Right lobe of liver (tissue), 4 donors: ENCODE measurements at regions not wholly inside any gene's neighbourhood (a gene's known extent, or its start where the extent isn't known, plus 50 kb on each side); places are given as distances from the start of the nearest gene placed in this dataset.

Experiments
- POLR2A ChIP-seq: fragments of 450-650 bp; IDR thresholded peaks from one replicate; pipeline ENCODE4 v1.6.1; 2017; ENCODE audit warnings: antibody characterized with exemption, mild to moderate bottlenecking
- TF ChIP-seq, protein P1 (sequence below), 4 donors: fragments of 200-600 bp in 3 of 4; fragments of 450-650 bp in 1 of 4; IDR thresholded peaks; one replicate each; pipeline versions ENCODE4 v1.5.1 to v1.8.0; 2016 to 2022; ENCODE audit warnings: antibody characterized with exemption in 4 of 4, mild to moderate bottlenecking in 2 of 4
- donor health status: DM: no; HTN: no; CAD: no.
- donor health status: DM: no; HTN: no; CAD: no.
- donor health status: DM: no; HTN: yes; CAD: no.

DNA sequence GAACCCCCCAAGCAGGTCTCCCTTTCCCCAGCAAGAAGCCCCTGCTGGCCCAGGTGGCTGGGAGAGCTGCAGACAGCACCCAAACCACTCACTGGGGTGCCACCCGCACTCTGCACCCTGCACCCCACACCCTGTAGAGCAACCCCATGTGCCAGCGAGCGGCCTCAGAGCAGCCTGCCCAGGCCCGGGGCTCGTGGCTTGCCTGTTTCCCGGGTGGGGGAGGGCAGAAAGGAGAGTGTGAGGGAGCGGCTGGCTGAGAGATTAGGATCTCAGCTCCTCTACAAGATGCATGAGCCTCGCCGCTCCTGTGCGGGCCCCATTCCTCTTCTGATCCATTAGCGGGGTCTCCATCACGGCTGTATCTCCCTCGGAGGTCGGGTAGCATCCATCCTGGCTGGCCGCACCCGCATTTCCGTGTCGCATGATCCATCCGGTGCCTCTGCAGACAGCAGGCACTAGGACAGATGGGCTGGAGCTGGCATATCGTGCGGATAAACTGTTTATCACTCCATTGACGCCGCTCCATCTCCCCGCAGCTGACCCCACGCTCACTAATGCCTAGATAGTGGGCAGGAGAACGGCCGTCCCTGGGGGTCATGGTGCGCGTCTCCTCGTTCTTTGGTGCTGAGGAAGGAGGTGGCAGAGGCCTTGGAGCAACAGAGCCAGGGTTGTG lies 54.4 kb downstream of the MRPL36 start:
- TF ChIP-seq, protein P1, sequence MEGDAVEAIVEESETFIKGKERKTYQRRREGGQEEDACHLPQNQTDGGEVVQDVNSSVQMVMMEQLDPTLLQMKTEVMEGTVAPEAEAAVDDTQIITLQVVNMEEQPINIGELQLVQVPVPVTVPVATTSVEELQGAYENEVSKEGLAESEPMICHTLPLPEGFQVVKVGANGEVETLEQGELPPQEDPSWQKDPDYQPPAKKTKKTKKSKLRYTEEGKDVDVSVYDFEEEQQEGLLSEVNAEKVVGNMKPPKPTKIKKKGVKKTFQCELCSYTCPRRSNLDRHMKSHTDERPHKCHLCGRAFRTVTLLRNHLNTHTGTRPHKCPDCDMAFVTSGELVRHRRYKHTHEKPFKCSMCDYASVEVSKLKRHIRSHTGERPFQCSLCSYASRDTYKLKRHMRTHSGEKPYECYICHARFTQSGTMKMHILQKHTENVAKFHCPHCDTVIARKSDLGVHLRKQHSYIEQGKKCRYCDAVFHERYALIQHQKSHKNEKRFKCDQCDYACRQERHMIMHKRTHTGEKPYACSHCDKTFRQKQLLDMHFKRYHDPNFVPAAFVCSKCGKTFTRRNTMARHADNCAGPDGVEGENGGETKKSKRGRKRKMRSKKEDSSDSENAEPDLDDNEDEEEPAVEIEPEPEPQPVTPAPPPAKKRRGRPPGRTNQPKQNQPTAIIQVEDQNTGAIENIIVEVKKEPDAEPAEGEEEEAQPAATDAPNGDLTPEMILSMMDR (IDR thresholded peaks at IDR 0.05) = no peak
- TF ChIP-seq POLR2A = no peak
